Mucosa of descending colon (tissue), 3 donors: ENCODE measurements at regions not wholly inside any gene's neighbourhood (a gene's known extent, or its start where the extent isn't known, plus 50 kb on each side); places are given as distances from the start of the nearest gene placed in this dataset.
"Not testable (repeated sequence)": the region's sequence is repeated elsewhere in the genome, so short reads cannot be mapped to it uniquely, and the experiment has no call there.

ENCODE experiments used
- ATAC-seq: fragments of 200-7000 bp; cut with Tn5 transposase; one replicate; pipeline ENCODE4 v1.9.1; 2020; ENCODE audit warnings: mild to moderate bottlenecking, moderate library complexity
- DNase-seq, 3 donors: peaks; one replicate each; pipeline ENCODE4 v3.0.0-alpha.2; 2020
- H3K36me3 ChIP-seq: fragments of 200-600 bp; one replicate; pipeline ENCODE4 v1.8.0; 2021; ENCODE audit warnings: low read depth, mild to moderate bottlenecking
- H3K4me1 ChIP-seq: fragments of 200-600 bp; one replicate; pipeline ENCODE4 v1.8.0; 2021; ENCODE audit warnings: low read depth, mild to moderate bottlenecking
- H3K4me3 ChIP-seq: fragments of 200-600 bp; one replicate; pipeline ENCODE4 v1.8.0; 2021; ENCODE audit warnings: mild to moderate bottlenecking
- H3K9me3 ChIP-seq: fragments of 200-600 bp; one replicate; pipeline ENCODE4 v1.8.0; 2021; ENCODE audit warnings: mild to moderate bottlenecking
- intact Hi-C, 2 donors: fragments of 100-400 bp; cut with DNase I in 1 of 2; cut with micrococcal nuclease in 1 of 2; formaldehyde crosslinking; loops; one replicate each; pipeline versions ENCODE4 v1.11.0 to v1.11.1; 2022; cut with DNase I, micrococcal nuclease
- TF ChIP-seq, protein P1 (sequence below): fragments of 200-600 bp; IDR thresholded peaks from one replicate; pipeline ENCODE4 v1.8.0; 2022; ENCODE audit warnings: antibody characterized with exemption, mild to moderate bottlenecking
- donor health status: DM: no; HTN: no; CAD: no; lungs with moderate emphysema.
- donor health status: DM: no; HTN: no; CAD: no.
- donor health status: DM: no; HTN: yes; CAD: no.

DNA sequence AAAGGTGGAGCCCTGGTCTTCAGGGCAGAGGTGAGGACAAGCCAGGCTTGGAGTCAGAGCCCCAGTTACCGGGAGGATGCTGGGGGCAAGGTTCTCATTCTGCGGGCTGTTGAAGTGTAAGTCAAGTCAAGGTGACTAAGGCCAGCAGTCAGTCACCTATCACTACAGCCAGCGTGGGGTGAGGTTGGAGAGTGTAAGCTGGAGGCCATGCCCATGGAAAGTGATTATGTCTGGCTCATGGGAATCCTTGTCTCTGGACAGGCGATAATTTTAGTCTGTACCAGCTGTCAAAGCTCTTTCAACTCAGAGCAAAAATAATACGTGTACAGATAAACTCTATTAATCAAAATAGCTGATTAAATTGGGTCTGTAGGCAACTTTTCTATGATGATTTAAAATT lies 143.1 kb downstream of the NR2F2 start:
- TF ChIP-seq, protein P1, sequence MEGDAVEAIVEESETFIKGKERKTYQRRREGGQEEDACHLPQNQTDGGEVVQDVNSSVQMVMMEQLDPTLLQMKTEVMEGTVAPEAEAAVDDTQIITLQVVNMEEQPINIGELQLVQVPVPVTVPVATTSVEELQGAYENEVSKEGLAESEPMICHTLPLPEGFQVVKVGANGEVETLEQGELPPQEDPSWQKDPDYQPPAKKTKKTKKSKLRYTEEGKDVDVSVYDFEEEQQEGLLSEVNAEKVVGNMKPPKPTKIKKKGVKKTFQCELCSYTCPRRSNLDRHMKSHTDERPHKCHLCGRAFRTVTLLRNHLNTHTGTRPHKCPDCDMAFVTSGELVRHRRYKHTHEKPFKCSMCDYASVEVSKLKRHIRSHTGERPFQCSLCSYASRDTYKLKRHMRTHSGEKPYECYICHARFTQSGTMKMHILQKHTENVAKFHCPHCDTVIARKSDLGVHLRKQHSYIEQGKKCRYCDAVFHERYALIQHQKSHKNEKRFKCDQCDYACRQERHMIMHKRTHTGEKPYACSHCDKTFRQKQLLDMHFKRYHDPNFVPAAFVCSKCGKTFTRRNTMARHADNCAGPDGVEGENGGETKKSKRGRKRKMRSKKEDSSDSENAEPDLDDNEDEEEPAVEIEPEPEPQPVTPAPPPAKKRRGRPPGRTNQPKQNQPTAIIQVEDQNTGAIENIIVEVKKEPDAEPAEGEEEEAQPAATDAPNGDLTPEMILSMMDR = no peak
- no peaks in the 10 kb centered on the region for H3K4me1 ChIP-seq
- ATAC-seq (no peak), DNase-seq (no peak)
- H3K4me3 ChIP-seq = no peak overlapping the region
- H3K9me3 ChIP-seq = no peaks in the 10 kb centered on the region
- no peaks in the 10 kb centered on the region for H3K36me3 ChIP-seq
- intact Hi-C loops = no loop called here

DNA sequence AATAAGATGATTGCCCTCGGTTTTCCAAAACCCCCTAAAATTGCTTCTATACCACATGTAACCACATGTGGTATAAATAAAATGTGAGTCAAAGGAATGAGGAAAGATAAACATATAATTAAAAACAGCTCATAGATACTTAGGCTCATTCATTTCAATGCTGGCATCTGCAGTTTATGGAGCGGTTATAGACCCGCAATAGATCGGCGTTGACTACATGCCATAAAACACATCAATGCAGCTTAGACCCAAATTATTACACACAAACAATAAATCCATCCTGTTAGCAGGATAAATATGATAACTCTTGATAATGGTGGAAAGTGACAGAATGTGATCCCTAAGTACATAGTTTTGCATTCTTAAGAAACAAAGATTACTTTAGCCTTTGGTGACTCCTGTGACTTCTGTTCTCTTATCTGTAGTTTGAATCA lies 143.7 kb downstream of the NR2F2 start:
- ATAC-seq = peak; percentile 40
- H3K4me3 ChIP-seq = no peak overlapping the region
- TF ChIP-seq, protein P1 = no peak
- peak in 1 of 3 donors; percentile 20 for DNase-seq
- no peaks in the 10 kb centered on the region for H3K36me3 ChIP-seq
- H3K4me1 ChIP-seq = no peaks in the 10 kb centered on the region
- intact Hi-C loops = no loop called here
- no peaks in the 10 kb centered on the region for H3K9me3 ChIP-seq

- no peaks in the 10 kb centered on the region for H3K36me3 ChIP-seq
- H3K9me3 ChIP-seq = no peaks in the 10 kb centered on the region
- intact Hi-C loops = no loop called here
- TF ChIP-seq, protein P1 = no peak
- H3K4me3 ChIP-seq = no peak overlapping the region
- no peaks in the 10 kb centered on the region for H3K4me1 ChIP-seq
- DNase-seq = no peak
- ATAC-seq = no peak
These were observed 146.7 kb downstream of the NR2F2 start for GRCh38 chr15:96477227-96477626.

DNA sequence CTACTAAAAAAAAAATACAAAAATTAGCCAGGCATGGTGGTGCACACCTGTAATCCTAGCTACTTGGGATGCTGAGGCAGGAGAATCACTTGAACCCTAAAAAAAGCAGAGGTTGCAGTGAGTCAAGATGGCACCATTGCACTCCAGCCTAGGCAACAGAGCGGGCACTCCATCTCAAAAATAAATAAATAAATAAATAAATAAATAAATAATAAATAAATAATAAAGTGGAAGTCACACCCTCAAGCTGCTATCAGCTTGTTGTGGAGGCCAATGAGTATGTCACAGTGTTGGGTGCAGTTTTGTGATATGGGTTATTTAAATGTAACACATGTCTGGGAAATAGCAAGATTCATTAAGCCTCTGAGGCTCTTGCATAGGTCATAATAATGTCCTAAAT lies 153.9 kb downstream of the NR2F2 start:
- H3K4me3 ChIP-seq, DNase-seq, ATAC-seq, H3K36me3 ChIP-seq, H3K9me3 ChIP-seq, H3K4me1 ChIP-seq, intact Hi-C loops: not testable (repeated sequence)

DNA sequence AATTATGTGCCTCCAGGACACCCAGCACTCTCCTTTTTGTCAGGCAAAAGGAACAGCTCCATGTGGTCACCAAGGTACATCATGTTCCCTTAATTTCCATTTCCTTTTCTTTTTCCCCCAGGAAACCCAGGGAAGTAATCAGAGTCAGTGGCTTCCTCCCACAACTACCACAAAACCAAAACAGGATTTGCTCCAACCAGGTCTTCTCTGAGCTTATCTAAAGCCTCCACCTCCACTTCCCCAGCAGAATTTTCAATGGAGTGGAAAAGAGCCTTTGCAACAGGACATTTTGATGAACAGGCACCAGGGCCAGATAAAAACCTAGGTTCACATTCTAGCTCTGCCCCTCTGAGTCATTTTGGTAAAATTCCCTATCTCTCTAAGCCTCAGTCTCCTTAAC lies 154.3 kb downstream of the NR2F2 start:
- H3K4me1 ChIP-seq = no peaks in the 10 kb centered on the region
- ATAC-seq (no peak), DNase-seq (no peak)
- H3K4me3 ChIP-seq = no peak overlapping the region
- TF ChIP-seq, protein P1 = no peak
- no peaks in the 10 kb centered on the region for H3K9me3 ChIP-seq
- intact Hi-C loops = no loop called here
- H3K36me3 ChIP-seq = no peaks in the 10 kb centered on the region

- TF ChIP-seq, protein P1 = no peak
- H3K4me1 ChIP-seq = no peaks in the 10 kb centered on the region
- no peaks in the 10 kb centered on the region for H3K36me3 ChIP-seq
- intact Hi-C loops = no loop called here
- ATAC-seq (no peak), DNase-seq (no peak)
- H3K4me3 ChIP-seq = no peak overlapping the region
- H3K9me3 ChIP-seq = no peaks in the 10 kb centered on the region
These were observed 156.7 kb downstream of the NR2F2 start for GRCh38 chr15:96487245-96487644.

- ATAC-seq, intact Hi-C loops, H3K9me3 ChIP-seq, DNase-seq, H3K4me1 ChIP-seq, H3K36me3 ChIP-seq, H3K4me3 ChIP-seq: not testable (repeated sequence)
These were observed 160.7 kb downstream of the NR2F2 start for GRCh38 chr15:96491066-96491699.

DNA sequence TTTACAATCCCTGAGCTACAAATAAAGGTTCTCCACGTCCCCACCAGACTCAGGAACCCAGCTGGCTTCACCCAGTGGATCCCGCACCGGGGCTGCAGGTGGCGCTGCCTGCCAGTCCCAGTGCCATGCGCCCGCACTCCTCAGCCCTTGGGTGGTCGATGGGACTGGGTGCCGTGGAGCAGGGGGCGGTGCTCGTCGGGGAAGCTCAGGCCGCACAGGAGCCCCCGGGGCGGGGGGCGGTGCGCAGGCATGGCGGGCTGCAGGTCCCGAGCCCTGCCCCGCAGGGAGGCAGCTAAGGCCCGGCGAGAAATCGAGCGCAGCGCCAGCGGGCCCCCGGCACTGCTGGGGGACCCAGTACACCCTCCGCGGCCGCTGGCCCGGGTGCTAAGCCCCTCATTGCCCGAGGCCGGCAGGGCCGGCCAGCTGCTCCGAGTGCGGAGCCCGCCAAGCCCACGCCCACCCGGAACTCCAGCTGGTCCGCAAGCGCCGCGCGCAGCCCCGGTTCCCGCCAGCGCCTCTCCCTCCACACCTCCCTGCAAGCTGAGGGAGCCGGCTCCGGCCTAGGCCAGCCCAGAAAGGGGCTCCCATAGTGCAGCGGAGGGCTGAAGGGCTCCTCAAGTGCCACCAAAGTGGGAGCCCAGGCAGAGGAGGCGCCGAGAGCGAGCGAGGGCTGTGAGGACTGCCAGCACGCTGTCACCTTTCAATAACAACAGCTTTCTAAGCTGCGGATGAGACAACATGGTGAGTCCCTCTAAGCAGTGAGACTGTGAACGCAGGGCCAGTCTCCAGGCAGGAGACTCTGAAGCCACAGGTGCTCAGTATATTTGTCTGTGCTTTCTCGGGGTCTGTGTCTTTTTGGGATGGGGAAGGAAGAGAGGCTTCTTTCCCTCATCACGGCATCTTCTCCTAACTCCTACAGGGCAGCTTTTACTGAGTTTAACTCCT lies 161.5 kb downstream of the NR2F2 start:
- DNase-seq, H3K4me1 ChIP-seq, ATAC-seq, intact Hi-C loops, H3K36me3 ChIP-seq, H3K4me3 ChIP-seq, H3K9me3 ChIP-seq: not testable (repeated sequence)
